K562 (cell line): ENCODE measurements at regions not wholly inside any gene's neighbourhood (a gene's known extent, or its start where the extent isn't known, plus 50 kb on each side); places are given as distances from the start of the nearest gene placed in this dataset.
"Not testable (repeated sequence)": the region's sequence is repeated elsewhere in the genome, so short reads cannot be mapped to it uniquely, and the experiment has no call there.

ENCODE experiments used
- ATAC-seq: fragments of 200-7000 bp; cut with Tn5 transposase; 3 replicates; pipeline ENCODE4 v1.9.1; 2020; ENCODE audit warnings: moderate library complexity
- BruUV-seq: library from RNA; stranded (reverse); fragments of 400-500 nt; replicated peaks from 2 replicates; lab custom pipeline; 2021; lab: Mats Ljungman, UMichigan
- CTCF ChIA-PET: fragments of 300-600 bp; formaldehyde crosslinking; extraction: SDS; loops from one replicate; lab custom pipeline; 2021; ENCODE audit warnings: low intra/inter-chr PET ratio; lab: Yijun Ruan, JAX
- POLR2A ChIA-PET: fragments of 300-600, 350-650 bp; sonication (Branson Sonifier 250); formaldehyde crosslinking; extraction: SDS; loops from one replicate; lab custom pipeline; 2021; ENCODE audit warnings: antibody characterized with exemption, inconsistent platforms; lab: Yijun Ruan, JAX
- DNase-seq, 4 experiments: peaks; one replicate each; pipeline versions ENCODE4 v3.0.0 to v3.0.0-alpha.2; 2011 to 2018; ENCODE audit warnings: low spot score in 3 of 4, mixed read lengths in 3 of 4; ENCODE audit errors: extremely low read depth in 1 of 4
- FAIRE-seq: peaks from 2 replicates; lab custom pipeline; 2011; peaks lifted over from hg19 to GRCh38; lab: Jason Lieb, UNC
- H2AFZ ChIP-seq: 2 replicates; pipeline ENCODE4 v1.6.0; 2011; ENCODE audit warnings: low read depth, low read length, control low read depth, inconsistent platforms
- H3K27ac ChIP-seq: fragments of 200-600 bp; 3 replicates; pipeline ENCODE4 v1.8.0; 2011; ENCODE audit warnings: low read depth, mild to moderate bottlenecking, control low read depth, inconsistent platforms, low read length, moderate library complexity, mixed read lengths; ENCODE audit errors: extremely low read depth
- H3K27me3 ChIP-seq, 2 experiments: fragments of 300-600 bp in 1 of 2; 2 replicates in 1 of 2; 3 replicates in 1 of 2; pipeline versions ENCODE4 v1.6.0 to v1.8.0; 2011; ENCODE audit warnings: inconsistent platforms in 2 of 2, low read length in 2 of 2, mild to moderate bottlenecking in 1 of 2, mixed read lengths in 1 of 2, moderate library complexity in 1 of 2; ENCODE audit not compliant: control insufficient read depth in 2 of 2, insufficient read depth in 2 of 2
- H3K36me3 ChIP-seq: fragments of 300-600 bp; 3 replicates; pipeline ENCODE4 v1.8.0; 2011; ENCODE audit warnings: mild to moderate bottlenecking, low read length, inconsistent platforms; ENCODE audit not compliant: control insufficient read depth, insufficient read depth
- H3K4me1 ChIP-seq, 2 experiments: fragments of 200-600 bp in 1 of 2; replicated peaks in 1 of 2; 2 replicates in 1 of 2; 3 replicates in 1 of 2; pipeline versions ENCODE4 v1.5.1 to v1.8.0; 2011; ENCODE audit warnings: inconsistent platforms in 2 of 2, low read length in 2 of 2, mild to moderate bottlenecking in 1 of 2, mixed read lengths in 1 of 2, moderate library complexity in 1 of 2; ENCODE audit not compliant: control insufficient read depth in 2 of 2, insufficient read depth in 2 of 2
- H3K4me2 ChIP-seq: 2 replicates; pipeline ENCODE4 v1.6.1; 2011; ENCODE audit warnings: low read length, control low read depth, inconsistent platforms, mixed read lengths; ENCODE audit not compliant: insufficient read depth
- H3K4me3 ChIP-seq: fragments of 200-600 bp; sonication (generic), shearing (Covaris generic); 2 replicates; pipeline ENCODE4 v1.5.1; 2016; ENCODE audit warnings: control low read depth, inconsistent platforms
- H3K79me2 ChIP-seq: fragments of 200-600 bp; 3 replicates; pipeline ENCODE4 v1.8.0; 2011; ENCODE audit warnings: low read length, inconsistent platforms; ENCODE audit not compliant: control insufficient read depth, insufficient read depth
- H3K9ac ChIP-seq, 2 experiments: 2 replicates each; pipeline versions ENCODE4 v1.6.0 to v1.6.1; 2011; ENCODE audit warnings: low read depth in 2 of 2, low read length in 2 of 2, control low read depth in 1 of 2, inconsistent platforms in 1 of 2, mild to moderate bottlenecking in 1 of 2, mixed read lengths in 1 of 2; ENCODE audit not compliant: insufficient read depth in 1 of 2
- H3K9me1 ChIP-seq: one replicate; pipeline ENCODE4 v1.6.0; 2011; ENCODE audit warnings: inconsistent platforms, mild to moderate bottlenecking, low read length, moderate library complexity; ENCODE audit not compliant: control insufficient read depth, insufficient read depth
- H3K9me3 ChIP-seq: replicated peaks from 2 replicates; pipeline ENCODE4 v1.5.1; 2011; ENCODE audit warnings: low read depth, low read length, inconsistent platforms; ENCODE audit not compliant: control insufficient read depth, insufficient read depth
- H4K20me1 ChIP-seq: replicated peaks from 2 replicates; pipeline ENCODE4 v1.6.1; 2011; ENCODE audit warnings: low read length, inconsistent platforms, mixed read lengths; ENCODE audit not compliant: control insufficient read depth, insufficient read depth
- WGBS: fragments of 100-300 bp; shearing (Covaris generic); methylation state at CpG from one replicate; pipeline ENCODE4 v1.1.6; 2016; ENCODE audit warnings: low coverage, mixed read lengths; ENCODE audit not compliant: insufficient coverage; ENCODE audit errors: missing lambda C conversion rate; 5-methylcytosine and 5-hydroxymethylcytosine counted together
- in situ Hi-C: fragments of 300-500 bp; cut with MboI; formaldehyde crosslinking; loops from 4 replicates; pipeline ENCODE4 v1.15.0; 2018; ENCODE audit warnings: inconsistent platforms, mixed read lengths
- intact Hi-C: fragments of 100-400 bp; cut with micrococcal nuclease; formaldehyde crosslinking; loops from 2 replicates; pipeline ENCODE4 v1.14.2; 2022

- H4K20me1 ChIP-seq, DNase-seq, H3K9ac ChIP-seq, H2AFZ ChIP-seq, H3K4me2 ChIP-seq, BruUV-seq, H3K27ac ChIP-seq, H3K9me3 ChIP-seq, POLR2A ChIA-PET, H3K9me1 ChIP-seq, intact Hi-C loops, CTCF ChIA-PET, ATAC-seq, H3K79me2 ChIP-seq, H3K27me3 ChIP-seq, FAIRE-seq, H3K36me3 ChIP-seq, H3K4me1 ChIP-seq, H3K4me3 ChIP-seq: not testable (repeated sequence)
- in situ Hi-C loops: loop anchor here (5.0 kb wide), 1 partner anchor 161 kb away; no protein-coding TSS in a partner anchor
- WGBS: 4% methylated on average over 16 of the region's 30 CpGs
Observed at GRCh38 chr15:24101503-24101902, 414.4 kb upstream of the NDN start.

- H3K9ac ChIP-seq, H3K27ac ChIP-seq, FAIRE-seq, BruUV-seq, CTCF ChIA-PET, POLR2A ChIA-PET, DNase-seq, H3K27me3 ChIP-seq, H4K20me1 ChIP-seq, intact Hi-C loops, H3K9me3 ChIP-seq, H2AFZ ChIP-seq, ATAC-seq, H3K79me2 ChIP-seq, H3K9me1 ChIP-seq, H3K4me3 ChIP-seq, in situ Hi-C loops, H3K4me2 ChIP-seq, H3K36me3 ChIP-seq, H3K4me1 ChIP-seq: not testable (repeated sequence)
- 11% methylated on average over 3 of the region's 6 CpGs for WGBS
Observed at GRCh38 chr15:24107524-24107923, 420.4 kb upstream of the NDN start.

GRCh38 chr15:24107948-24108347 is 420.8 kb upstream of the NDN start:
- CTCF ChIA-PET, H4K20me1 ChIP-seq: not testable (repeated sequence)

GRCh38 chr15:24108349-24108748 is 421.2 kb upstream of the NDN start:
- H4K20me1 ChIP-seq, H3K36me3 ChIP-seq, H3K9ac ChIP-seq, POLR2A ChIA-PET, H3K27me3 ChIP-seq, H3K4me1 ChIP-seq, BruUV-seq, in situ Hi-C loops, H3K4me3 ChIP-seq, H3K9me3 ChIP-seq, H3K79me2 ChIP-seq, ATAC-seq, intact Hi-C loops, FAIRE-seq, H3K27ac ChIP-seq, H3K4me2 ChIP-seq, DNase-seq, H2AFZ ChIP-seq, CTCF ChIA-PET, H3K9me1 ChIP-seq: not testable (repeated sequence)
- 0% methylated on average over 3 of the region's 3 CpGs for WGBS

More at GRCh38 chr15:24107948-24108347, 420.8 kb upstream of the NDN start:
- H3K9me3 ChIP-seq, H3K4me3 ChIP-seq, DNase-seq, H3K36me3 ChIP-seq, H3K4me2 ChIP-seq, H3K9me1 ChIP-seq, ATAC-seq, FAIRE-seq, H2AFZ ChIP-seq, H3K9ac ChIP-seq, H3K27ac ChIP-seq, POLR2A ChIA-PET, H3K27me3 ChIP-seq, H3K79me2 ChIP-seq, BruUV-seq, intact Hi-C loops, in situ Hi-C loops, H3K4me1 ChIP-seq: not testable (repeated sequence)
- 0% methylated on average over 1 of the region's 4 CpGs for WGBS
